ENCODE measurements at regions not wholly inside any gene's neighbourhood (a gene's known extent, or its start where the extent isn't known, plus 50 kb on each side); places are given as distances from the start of the nearest gene placed in this dataset.

DNA sequence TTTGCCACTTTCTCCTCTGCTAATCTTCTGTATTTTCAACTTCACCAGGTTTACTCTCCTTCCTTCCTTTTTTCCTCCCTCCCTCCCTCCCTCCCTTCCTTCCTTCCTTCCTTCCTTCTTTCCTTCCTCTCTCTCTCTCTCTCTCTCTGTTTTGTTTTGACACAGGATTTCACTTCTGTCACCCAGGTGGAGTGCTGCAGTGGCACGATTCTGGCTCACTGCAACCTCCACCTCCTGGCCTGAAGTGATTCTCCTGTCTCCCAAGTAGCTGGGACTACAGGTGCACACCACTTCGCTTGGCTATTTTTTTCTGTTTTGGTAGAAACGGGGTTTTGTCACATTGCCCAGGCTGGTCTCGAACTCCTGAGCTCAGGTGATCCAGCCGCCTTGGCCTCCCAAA, 181.2 kb upstream of the BTG1 start:
- H3K9me3 ChIP-seq (ENCODE audit: low read depth, low read length), result no peaks in the 10 kb centered on the region
- no peaks in the 10 kb centered on the region for H4K20me1 ChIP-seq (ENCODE audit: insufficient read depth, low read length)
- H3K79me2 ChIP-seq (ENCODE audit: insufficient read depth, low read length), result no peaks in the 10 kb centered on the region
- H3K27ac ChIP-seq (ENCODE audit: low read depth, low read length), result no peak overlapping the region
- H3K27me3 ChIP-seq (ENCODE audit: insufficient read depth, low read length), result no peaks in the 10 kb centered on the region
- TF ChIP-seq, protein P1, sequence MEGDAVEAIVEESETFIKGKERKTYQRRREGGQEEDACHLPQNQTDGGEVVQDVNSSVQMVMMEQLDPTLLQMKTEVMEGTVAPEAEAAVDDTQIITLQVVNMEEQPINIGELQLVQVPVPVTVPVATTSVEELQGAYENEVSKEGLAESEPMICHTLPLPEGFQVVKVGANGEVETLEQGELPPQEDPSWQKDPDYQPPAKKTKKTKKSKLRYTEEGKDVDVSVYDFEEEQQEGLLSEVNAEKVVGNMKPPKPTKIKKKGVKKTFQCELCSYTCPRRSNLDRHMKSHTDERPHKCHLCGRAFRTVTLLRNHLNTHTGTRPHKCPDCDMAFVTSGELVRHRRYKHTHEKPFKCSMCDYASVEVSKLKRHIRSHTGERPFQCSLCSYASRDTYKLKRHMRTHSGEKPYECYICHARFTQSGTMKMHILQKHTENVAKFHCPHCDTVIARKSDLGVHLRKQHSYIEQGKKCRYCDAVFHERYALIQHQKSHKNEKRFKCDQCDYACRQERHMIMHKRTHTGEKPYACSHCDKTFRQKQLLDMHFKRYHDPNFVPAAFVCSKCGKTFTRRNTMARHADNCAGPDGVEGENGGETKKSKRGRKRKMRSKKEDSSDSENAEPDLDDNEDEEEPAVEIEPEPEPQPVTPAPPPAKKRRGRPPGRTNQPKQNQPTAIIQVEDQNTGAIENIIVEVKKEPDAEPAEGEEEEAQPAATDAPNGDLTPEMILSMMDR (IDR thresholded peaks at IDR 0.05; ENCODE audit: extremely low read depth, low read depth, low read length), result no peak
- H3K36me3 ChIP-seq (ENCODE audit: insufficient read depth, low read length), result no peaks in the 10 kb centered on the region
- no peak overlapping the region for H3K4me3 ChIP-seq (ENCODE audit: insufficient read depth, low read length)
- H3K4me2 ChIP-seq (ENCODE audit: insufficient read depth, low read length), result no peak overlapping the region
- H3K4me1 ChIP-seq (ENCODE audit: insufficient read depth, low read length), result no peaks in the 10 kb centered on the region
- H2AFZ ChIP-seq (ENCODE audit: low read length), result no peak overlapping the region
- no peak for DNase-seq (ENCODE audit: insufficient read length, low spot score, missing footprints)

DNA sequence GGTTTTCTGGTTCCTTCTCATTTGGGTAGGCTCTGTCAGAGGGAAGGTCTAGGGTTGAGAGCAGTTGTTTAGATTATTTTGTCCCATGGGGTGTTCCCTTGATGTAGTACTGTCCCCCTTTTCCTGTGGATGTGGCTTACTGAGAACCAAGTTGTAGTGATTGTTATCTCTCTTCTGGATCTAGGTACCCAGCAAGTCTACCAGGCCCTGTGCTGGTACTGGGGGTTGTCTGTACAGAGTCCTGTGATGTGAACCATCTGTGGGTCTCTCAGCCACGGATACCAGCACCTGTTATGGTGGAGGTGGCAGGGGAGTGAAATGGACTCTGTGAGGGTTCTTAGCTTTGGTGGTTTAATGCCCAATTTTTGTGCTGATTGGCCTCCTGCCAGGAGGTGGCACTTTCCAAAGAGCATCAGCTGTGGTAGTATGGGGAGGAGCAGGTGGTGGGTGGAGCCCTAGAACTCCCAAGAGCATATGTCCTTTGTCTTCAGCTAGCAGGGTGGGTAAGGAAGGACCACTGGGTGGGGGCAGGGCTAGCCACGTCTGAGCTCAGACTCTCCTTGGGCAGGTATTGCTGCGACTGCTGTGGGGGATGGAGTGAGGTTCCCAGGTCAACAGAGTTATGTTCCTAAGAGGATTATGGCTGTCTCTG, 179.3 kb upstream of the BTG1 start:
- H4K20me1 ChIP-seq (ENCODE audit: insufficient read depth, low read length), result no peaks in the 10 kb centered on the region
- H3K79me2 ChIP-seq (ENCODE audit: insufficient read depth, low read length), result no peaks in the 10 kb centered on the region
- H3K4me2 ChIP-seq (ENCODE audit: insufficient read depth, low read length), result no peak overlapping the region
- H3K4me3 ChIP-seq (ENCODE audit: insufficient read depth, low read length), result no peak overlapping the region
- H3K27ac ChIP-seq (ENCODE audit: low read depth, low read length), result no peak overlapping the region
- TF ChIP-seq, protein P1 (IDR thresholded peaks at IDR 0.05; ENCODE audit: extremely low read depth, low read depth, low read length), result no peak
- no peaks in the 10 kb centered on the region for H3K4me1 ChIP-seq (ENCODE audit: insufficient read depth, low read length)
- no peaks in the 10 kb centered on the region for H3K9me3 ChIP-seq (ENCODE audit: low read depth, low read length)
- no peak overlapping the region for H2AFZ ChIP-seq (ENCODE audit: low read length)
- no peaks in the 10 kb centered on the region for H3K27me3 ChIP-seq (ENCODE audit: insufficient read depth, low read length)
- no peak for DNase-seq (ENCODE audit: insufficient read length, low spot score, missing footprints)
- H3K36me3 ChIP-seq (ENCODE audit: insufficient read depth, low read length), result no peaks in the 10 kb centered on the region

DNA sequence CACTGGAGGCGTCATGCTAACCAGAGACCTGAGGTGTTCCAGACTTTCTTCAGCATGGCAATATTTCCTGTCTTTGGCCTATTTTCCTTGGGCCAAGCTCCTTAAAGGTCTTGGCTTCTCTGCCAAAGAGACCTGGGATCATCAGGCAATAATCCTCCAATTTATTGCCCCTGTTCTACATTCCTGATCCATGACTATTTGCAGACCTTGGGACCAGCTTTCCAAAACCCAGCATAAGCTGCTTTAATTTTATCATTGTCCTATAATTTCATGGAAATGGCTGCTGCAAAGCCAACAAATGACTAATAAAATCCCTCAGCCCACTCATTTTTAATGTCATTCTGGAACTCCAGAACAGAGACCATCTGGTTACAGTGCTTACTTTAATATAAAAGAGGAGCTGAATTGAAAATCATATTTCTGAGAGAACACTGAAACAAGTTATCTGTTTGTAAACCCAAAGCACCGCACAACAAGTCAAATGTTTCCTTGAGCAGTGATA, 166.9 kb upstream of the BTG1 start:
- Histone ChIP-seq H3K9me3 (ENCODE audit: low read depth, low read length) (no peaks in the 10 kb centered on the region), H3K27ac (ENCODE audit: low read depth, low read length) (no peak overlapping the region)
- no peak for DNase-seq (ENCODE audit: insufficient read length, low spot score, missing footprints)

DNA sequence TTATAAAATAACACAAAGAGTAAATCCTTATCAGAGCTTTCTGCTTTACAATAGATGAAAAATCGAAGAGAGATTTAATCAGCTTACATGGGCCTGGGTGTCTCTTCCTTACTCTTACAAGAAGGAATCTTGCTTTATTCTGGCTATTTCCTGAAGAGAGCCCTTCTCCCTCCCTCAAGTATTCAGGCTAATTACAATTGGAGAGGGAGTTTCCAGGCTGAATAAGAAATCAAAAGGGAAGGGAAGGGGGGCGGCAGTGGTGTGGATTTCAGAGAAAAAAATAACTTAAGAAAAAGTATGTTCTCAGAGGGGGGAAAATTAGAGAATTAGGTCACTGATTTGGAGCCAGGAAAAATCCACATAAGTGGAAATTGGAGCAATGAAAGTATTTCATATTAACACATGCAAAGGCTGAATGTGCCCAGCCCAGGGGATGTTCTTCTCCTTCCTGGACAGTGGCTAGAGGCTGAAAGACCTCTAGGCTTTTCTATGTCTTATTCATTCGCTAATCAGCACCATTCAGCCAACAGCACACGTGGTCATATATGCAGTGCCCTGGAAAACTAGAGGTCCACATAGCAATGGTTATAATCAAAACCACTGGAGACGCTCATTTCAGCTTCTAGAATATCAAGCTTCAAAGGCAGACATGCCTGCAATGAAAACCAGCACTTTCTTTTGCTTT, 158.9 kb upstream of the BTG1 start:
- Histone ChIP-seq H3K79me2 (ENCODE audit: insufficient read depth, low read length) (no peaks in the 10 kb centered on the region), H3K27ac (ENCODE audit: low read depth, low read length) (no peak overlapping the region), H3K9me3 (ENCODE audit: low read depth, low read length) (no peaks in the 10 kb centered on the region), H3K4me2 (ENCODE audit: insufficient read depth, low read length) (no peak overlapping the region), H3K36me3 (ENCODE audit: insufficient read depth, low read length) (no peaks in the 10 kb centered on the region), H4K20me1 (ENCODE audit: insufficient read depth, low read length) (no peaks in the 10 kb centered on the region), H3K4me3 (ENCODE audit: insufficient read depth, low read length) (no peak overlapping the region), H3K4me1 (ENCODE audit: insufficient read depth, low read length) (peaks cover 9% of the 10 kb centered on the region), H3K27me3 (ENCODE audit: insufficient read depth, low read length) (no peaks in the 10 kb centered on the region), H2AFZ (ENCODE audit: low read length) (peak overlapping the region; percentile 37)
- DNase-seq (ENCODE audit: insufficient read length, low spot score, missing footprints), result no peak
- TF ChIP-seq, protein P1 (IDR thresholded peaks at IDR 0.05; ENCODE audit: extremely low read depth, low read depth, low read length), result no peak

More for the DNA sequence above, 166.9 kb upstream of the BTG1 start:
- TF ChIP-seq, protein P1 (IDR thresholded peaks at IDR 0.05; ENCODE audit: extremely low read depth, low read depth, low read length), result no peak
- Histone ChIP-seq H3K4me3 (ENCODE audit: insufficient read depth, low read length) (no peak overlapping the region), H4K20me1 (ENCODE audit: insufficient read depth, low read length) (no peaks in the 10 kb centered on the region), H3K27me3 (ENCODE audit: insufficient read depth, low read length) (no peaks in the 10 kb centered on the region), H3K36me3 (ENCODE audit: insufficient read depth, low read length) (no peaks in the 10 kb centered on the region), H2AFZ (ENCODE audit: low read length) (no peak overlapping the region), H3K4me1 (ENCODE audit: insufficient read depth, low read length) (no peaks in the 10 kb centered on the region), H3K79me2 (ENCODE audit: insufficient read depth, low read length) (no peaks in the 10 kb centered on the region), H3K4me2 (ENCODE audit: insufficient read depth, low read length) (no peak overlapping the region)

Measured in osteoblast (primary cell).